NB4 (cell line): ENCODE measurements at regions not wholly inside any gene's neighbourhood (a gene's known extent, or its start where the extent isn't known, plus 50 kb on each side); places are given as distances from the start of the nearest gene placed in this dataset.

Experiments used
- POLR2A ChIP-seq: IDR thresholded peaks from 2 replicates; pipeline ENCODE4 v1.6.1; 2011; ENCODE audit warnings: mild to moderate bottlenecking; ENCODE audit not compliant: insufficient read length; ENCODE audit errors: extremely low read depth
- TF ChIP-seq, protein P1 (sequence below): IDR thresholded peaks from one replicate; pipeline ENCODE4 v1.5.1; 2012; ENCODE audit warnings: low read depth, low read length
- TF ChIP-seq, protein P2 (sequence below): IDR thresholded peaks from 2 replicates; pipeline ENCODE4 v1.6.1; 2011; ENCODE audit warnings: low read depth, low read length

DNA sequence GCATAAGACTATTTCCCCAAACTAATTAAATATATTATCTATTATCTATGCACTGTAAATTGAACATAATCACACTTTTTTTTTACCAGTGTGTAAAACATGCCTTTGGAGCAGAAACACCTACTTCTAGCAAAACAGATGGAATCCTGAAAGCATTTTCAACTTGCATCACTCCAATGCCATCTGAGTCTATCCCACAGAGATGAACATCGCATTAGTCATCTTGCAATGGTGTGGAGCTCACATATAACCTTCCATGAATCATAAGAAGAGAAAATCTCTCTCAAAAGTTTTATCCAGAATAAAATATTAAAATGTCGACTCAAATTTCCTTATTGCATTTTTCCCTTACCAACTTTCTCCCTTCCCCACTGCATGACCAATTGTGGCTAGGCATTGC, 406.7 kb upstream of the ACTRT1 start:
- TF ChIP-seq, protein P1, sequence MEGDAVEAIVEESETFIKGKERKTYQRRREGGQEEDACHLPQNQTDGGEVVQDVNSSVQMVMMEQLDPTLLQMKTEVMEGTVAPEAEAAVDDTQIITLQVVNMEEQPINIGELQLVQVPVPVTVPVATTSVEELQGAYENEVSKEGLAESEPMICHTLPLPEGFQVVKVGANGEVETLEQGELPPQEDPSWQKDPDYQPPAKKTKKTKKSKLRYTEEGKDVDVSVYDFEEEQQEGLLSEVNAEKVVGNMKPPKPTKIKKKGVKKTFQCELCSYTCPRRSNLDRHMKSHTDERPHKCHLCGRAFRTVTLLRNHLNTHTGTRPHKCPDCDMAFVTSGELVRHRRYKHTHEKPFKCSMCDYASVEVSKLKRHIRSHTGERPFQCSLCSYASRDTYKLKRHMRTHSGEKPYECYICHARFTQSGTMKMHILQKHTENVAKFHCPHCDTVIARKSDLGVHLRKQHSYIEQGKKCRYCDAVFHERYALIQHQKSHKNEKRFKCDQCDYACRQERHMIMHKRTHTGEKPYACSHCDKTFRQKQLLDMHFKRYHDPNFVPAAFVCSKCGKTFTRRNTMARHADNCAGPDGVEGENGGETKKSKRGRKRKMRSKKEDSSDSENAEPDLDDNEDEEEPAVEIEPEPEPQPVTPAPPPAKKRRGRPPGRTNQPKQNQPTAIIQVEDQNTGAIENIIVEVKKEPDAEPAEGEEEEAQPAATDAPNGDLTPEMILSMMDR = no peak
- TF ChIP-seq, protein P2, sequence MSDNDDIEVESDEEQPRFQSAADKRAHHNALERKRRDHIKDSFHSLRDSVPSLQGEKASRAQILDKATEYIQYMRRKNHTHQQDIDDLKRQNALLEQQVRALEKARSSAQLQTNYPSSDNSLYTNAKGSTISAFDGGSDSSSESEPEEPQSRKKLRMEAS = no peak
- TF ChIP-seq POLR2A = no peak
